Adrenal gland (tissue), 5 donors: ENCODE measurements at regions not wholly inside any gene's neighbourhood (a gene's known extent, or its start where the extent isn't known, plus 50 kb on each side); places are given as distances from the start of the nearest gene placed in this dataset.

Experiments
- CTCF ChIP-seq, 6 experiments: fragments of 450-650 bp in 4 of 6; fragments of 200-600 bp in 2 of 6; sonication (generic) in 1 of 6; IDR thresholded peaks; 1 replicate in 5 of 6; 2 replicates in 1 of 6; pipeline versions ENCODE4 v1.5.1 to v1.8.0; 2016 to 2021; ENCODE audit warnings: antibody characterized with exemption in 6 of 6, mild to moderate bottlenecking in 2 of 6, moderate library complexity in 1 of 6
- POLR2A ChIP-seq, 2 donors: fragments of 450-650 bp; IDR thresholded peaks; one replicate each; pipeline ENCODE4 v1.6.1; 2017; ENCODE audit warnings: antibody characterized with exemption in 2 of 2, mild to moderate bottlenecking in 2 of 2, moderate library complexity in 1 of 2
- donor health status: DM: no; HTN: no; CAD: no.

- no peak for TF ChIP-seq CTCF (IDR thresholded peaks at IDR 0.05)
- TF ChIP-seq POLR2A (IDR thresholded peaks at IDR 0.05) = no peak
Observed at GRCh38 chr5:52598968-52599367, 188.7 kb upstream of the ITGA1 start.
